ENCODE measurements at regions not wholly inside any gene's neighbourhood (a gene's known extent, or its start where the extent isn't known, plus 50 kb on each side); places are given as distances from the start of the nearest gene placed in this dataset. TPM values are rescaled to one million over a fixed set of nuclear protein-coding genes. Genes with fewer than 3 reads are reported as not detected.

Small RNAs in the stretch of these regions (small RNA-seq; reads per million reads assigned to genes)
- not detected for gene AC234779.1 (ENCODE audit: low replicate concordance)
